IMR-90 (cell line): ENCODE measurements at regions not wholly inside any gene's neighbourhood (a gene's known extent, or its start where the extent isn't known, plus 50 kb on each side); places are given as distances from the start of the nearest gene placed in this dataset.

Source experiments
- ATAC-seq: fragments of 200-7000 bp; cut with Tn5 transposase; 2 replicates; pipeline ENCODE4 v1.9.1; 2020; ENCODE audit warnings: low read depth, mild to moderate bottlenecking, moderate library complexity
- BruUV-seq: library from RNA; stranded (reverse); fragments of 400-500 nt; replicated peaks from 2 replicates; lab custom pipeline; 2021; lab: Mats Ljungman, UMichigan
- CTCF ChIA-PET: fragments of 300-600 bp; formaldehyde crosslinking; extraction: SDS; loops from one replicate; lab custom pipeline; 2021; ENCODE audit warnings: antibody characterized with exemption; lab: Yijun Ruan, JAX
- POLR2A ChIA-PET: fragments of 300-600 bp; sonication (Branson Sonifier 250); formaldehyde crosslinking; loops from one replicate; lab custom pipeline; 2022; ENCODE audit warnings: antibody characterized with exemption; ENCODE audit not compliant: unreplicated experiment; lab: Charles Lee
- DNase-seq: peaks from one replicate; pipeline ENCODE4 v3.0.0; 2013
- H2AFZ ChIP-seq: replicated peaks from 2 replicates; pipeline ENCODE3; 2013; ENCODE audit warnings: low read length, mild to moderate bottlenecking; ENCODE audit not compliant: poor library complexity
- H2AK5ac ChIP-seq: 2 replicates; pipeline ENCODE4 v1.6.1; 2013; ENCODE audit warnings: low read depth, low read length, inconsistent platforms
- H2AK9ac ChIP-seq: replicated peaks from 2 replicates; pipeline ENCODE3; 2013; ENCODE audit warnings: mild to moderate bottlenecking, low read depth, low read length, moderate library complexity; ENCODE audit not compliant: poor library complexity
- H2BK120ac ChIP-seq: 2 replicates; pipeline ENCODE4 v1.6.1; 2013; ENCODE audit warnings: low read depth, low read length, inconsistent platforms
- H2BK15ac ChIP-seq: 3 replicates; pipeline ENCODE4 v1.6.1; 2013; ENCODE audit warnings: low read depth, low read length, inconsistent platforms
- H2BK20ac ChIP-seq: 2 replicates; pipeline ENCODE4 v1.6.1; 2013; ENCODE audit warnings: low read depth, mild to moderate bottlenecking, inconsistent platforms, low read length, moderate library complexity
- H2BK5ac ChIP-seq: 2 replicates; pipeline ENCODE4 v1.6.1; 2013; ENCODE audit warnings: mild to moderate bottlenecking, low read depth, low read length, inconsistent platforms; ENCODE audit not compliant: poor library complexity, severe bottlenecking
- H3K14ac ChIP-seq: replicated peaks from 2 replicates; pipeline ENCODE4 v1.6.1; 2013; ENCODE audit warnings: low read depth, low read length, inconsistent platforms
- H3K18ac ChIP-seq: 2 replicates; pipeline ENCODE4 v1.6.1; 2013; ENCODE audit warnings: low read depth, low read length, control low read depth
- H3K23ac ChIP-seq: 2 replicates; pipeline ENCODE4 v1.6.1; 2013; ENCODE audit warnings: low read depth, low read length, inconsistent platforms
- H3K27ac ChIP-seq: 2 replicates; pipeline ENCODE4 v1.5.1; 2013; ENCODE audit warnings: mild to moderate bottlenecking, control low read depth, low read length; ENCODE audit not compliant: insufficient read depth
- H3K27me3 ChIP-seq: 2 replicates; pipeline ENCODE4 v1.6.1; 2013; ENCODE audit warnings: low read length; ENCODE audit not compliant: control insufficient read depth, insufficient read depth
- H3K36me3 ChIP-seq: 2 replicates; pipeline ENCODE4 v1.6.1; 2013; ENCODE audit warnings: low read length, mixed read lengths; ENCODE audit not compliant: control insufficient read depth, insufficient read depth
- H3K4ac ChIP-seq: 2 replicates; pipeline ENCODE4 v1.6.1; 2013; ENCODE audit warnings: low read depth, low read length, inconsistent platforms
- H3K4me1 ChIP-seq: 2 replicates; pipeline ENCODE4 v1.6.1; 2013; ENCODE audit warnings: low read length, mixed read lengths; ENCODE audit not compliant: control insufficient read depth, insufficient read depth
- H3K4me2 ChIP-seq: 2 replicates; pipeline ENCODE4 v1.6.1; 2013; ENCODE audit warnings: low read depth, mild to moderate bottlenecking, control low read depth, low read length, moderate library complexity
- H3K4me3 ChIP-seq: 2 replicates; pipeline ENCODE4 v1.5.1; 2013; ENCODE audit warnings: low read depth, mild to moderate bottlenecking, control low read depth, low read length, moderate library complexity; ENCODE audit not compliant: insufficient read depth
- H3K56ac ChIP-seq: 2 replicates; pipeline ENCODE4 v1.6.1; 2013; ENCODE audit warnings: low read length, inconsistent platforms; ENCODE audit not compliant: insufficient read depth; ENCODE audit errors: extremely low read depth
- H3K79me1 ChIP-seq, 2 experiments: 2 replicates each; pipeline ENCODE4 v1.6.1; 2013; ENCODE audit warnings: low read length in 2 of 2, inconsistent platforms in 1 of 2, low read depth in 1 of 2
- H3K9ac ChIP-seq: 2 replicates; pipeline ENCODE4 v1.6.1; 2013; ENCODE audit warnings: low read depth, low read length, control low read depth
- H3K9me1 ChIP-seq: 2 replicates; pipeline ENCODE4 v1.6.1; 2013; ENCODE audit warnings: low read length, inconsistent platforms; ENCODE audit not compliant: insufficient read depth
- H3K9me3 ChIP-seq: 2 replicates; pipeline ENCODE4 v1.6.1; 2013; ENCODE audit warnings: low read length; ENCODE audit not compliant: control insufficient read depth, insufficient read depth
- H4K20me1 ChIP-seq: 2 replicates; pipeline ENCODE4 v1.6.1; 2013; ENCODE audit warnings: low read length, inconsistent platforms; ENCODE audit not compliant: insufficient read depth
- H4K5ac ChIP-seq: 2 replicates; pipeline ENCODE4 v1.6.1; 2013; ENCODE audit warnings: mild to moderate bottlenecking, low read depth, low read length, control low read depth
- H4K8ac ChIP-seq, 2 experiments: 2 replicates each; pipeline ENCODE4 v1.6.1; 2013; ENCODE audit warnings: low read depth in 2 of 2, low read length in 2 of 2, control low read depth in 1 of 2, inconsistent platforms in 1 of 2
- H4K91ac ChIP-seq: 2 replicates; pipeline ENCODE4 v1.6.1; 2013; ENCODE audit warnings: low read depth, low read length, inconsistent platforms; ENCODE audit not compliant: insufficient read depth
- BHLHE40 ChIP-seq: fragments of 150-350 bp; IDR thresholded peaks from 2 replicates; pipeline ENCODE4 v1.6.1; 2016; ENCODE audit warnings: mild to moderate bottlenecking, low read depth, low read length
- CHD1 ChIP-seq: IDR thresholded peaks from 2 replicates; pipeline ENCODE4 v1.6.1; 2012; ENCODE audit warnings: low read depth, low read length, improper control_type of control experiment
- CTCF ChIP-seq: conservative IDR thresholded peaks from 2 replicates; pipeline ENCODE4 v1.5.1; 2012; ENCODE audit warnings: mild to moderate bottlenecking, low read depth, low read length, improper control_type of control experiment
- FOS ChIP-seq: fragments of 150-350 bp; IDR thresholded peaks from 2 replicates; pipeline ENCODE4 v1.6.1; 2016; ENCODE audit warnings: low read depth, low read length
- MAFK ChIP-seq: IDR thresholded peaks from 2 replicates; pipeline ENCODE4 v1.6.1; 2012; ENCODE audit warnings: low read depth, low read length, improper control_type of control experiment
- MAZ ChIP-seq: IDR thresholded peaks from 2 replicates; pipeline ENCODE4 v1.6.1; 2012; ENCODE audit warnings: low read depth, mild to moderate bottlenecking, low read length, improper control_type of control experiment, moderate library complexity, borderline replicate concordance
- MXI1 ChIP-seq: IDR thresholded peaks from 2 replicates; pipeline ENCODE4 v1.6.1; 2012; ENCODE audit warnings: low read depth, mild to moderate bottlenecking, low read length, moderate library complexity, borderline replicate concordance
- NFE2L2 ChIP-seq: fragments of 150-350 bp; IDR thresholded peaks from 2 replicates; pipeline ENCODE4 v1.6.1; 2016; ENCODE audit warnings: low read depth, mild to moderate bottlenecking, low read length
- POLR2A ChIP-seq: IDR thresholded peaks from 2 replicates; pipeline ENCODE4 v1.6.1; 2012; ENCODE audit warnings: mild to moderate bottlenecking, low read depth, low read length
- RAD21 ChIP-seq: IDR thresholded peaks from 2 replicates; pipeline ENCODE4 v1.6.1; 2012; ENCODE audit warnings: low read length, improper control_type of control experiment
- RCOR1 ChIP-seq: IDR thresholded peaks from 2 replicates; pipeline ENCODE4 v1.6.1; 2012; ENCODE audit warnings: mild to moderate bottlenecking, low read length, improper control_type of control experiment; ENCODE audit not compliant: insufficient replicate concordance
- RFX5 ChIP-seq: IDR thresholded peaks from 2 replicates; pipeline ENCODE4 v1.8.0; 2012; ENCODE audit warnings: low read depth, mild to moderate bottlenecking, low read length, moderate library complexity
- SMC3 ChIP-seq: fragments of 150-350 bp; IDR thresholded peaks from 2 replicates; pipeline ENCODE4 v1.6.1; 2016; ENCODE audit warnings: low read depth, mild to moderate bottlenecking, antibody characterized with exemption, low read length, moderate library complexity
- WGBS, 2 experiments: methylation state at CpG; one replicate each; pipeline versions ENCODE4 v1.1.5 to v1.1.7; 2013; ENCODE audit warnings: missing lambda C conversion rate in 2 of 2; ENCODE audit not compliant: insufficient read length in 1 of 2; ENCODE audit errors: extremely low coverage in 2 of 2; 5-methylcytosine and 5-hydroxymethylcytosine counted together
- dilution Hi-C: fragments of 300-500 bp; cut with HindIII; formaldehyde crosslinking; loops from one replicate; pipeline ENCODE4 v1.14.3; 2018; ENCODE audit warnings: low sequenced_read_pairs; ENCODE audit not compliant: unreplicated experiment
- in situ Hi-C: fragments of 300-500 bp; cut with MboI; formaldehyde crosslinking; loops from 3 replicates; pipeline ENCODE4 v1.14.3; 2019; ENCODE audit warnings: low sequenced_read_pairs, inconsistent platforms, mixed read lengths
- intact Hi-C: fragments of 100-400 bp; cut with micrococcal nuclease; formaldehyde crosslinking; loops from 2 replicates; pipeline ENCODE4 v1.10.0; 2022
- TF ChIP-seq, protein P1 (sequence below): fragments of 150-350 bp; IDR thresholded peaks from 2 replicates; pipeline ENCODE4 v1.6.1; 2017; ENCODE audit warnings: mild to moderate bottlenecking, antibody characterized with exemption, low read length, low read depth
- TF ChIP-seq, protein P2 (sequence below): fragments of 150-350 bp; IDR thresholded peaks from 2 replicates; pipeline ENCODE4 v1.6.1; 2016; ENCODE audit warnings: low read depth, mild to moderate bottlenecking, low read length, moderate library complexity, borderline replicate concordance

GRCh38 chr3:89847955-89848354 lies 740.5 kb downstream of the EPHA3 start:
- Histone ChIP-seq H3K23ac (no peak overlapping the region), H2BK120ac (no peak overlapping the region), H2AK9ac (no peak overlapping the region), H4K8ac (no peak overlapping the region), H4K5ac (no peak overlapping the region), H3K27me3 (no peaks in the 10 kb centered on the region), H4K20me1 (no peaks in the 10 kb centered on the region), H2AK5ac (no peak overlapping the region), H3K4me2 (no peak overlapping the region), H2BK15ac (no peak overlapping the region), H3K14ac (no peak overlapping the region), H3K36me3 (no peaks in the 10 kb centered on the region), H3K4me1 (no peaks in the 10 kb centered on the region), H3K9ac (no peak overlapping the region), H3K79me1 (no peaks in the 10 kb centered on the region), H3K18ac (no peak overlapping the region), H3K56ac (no peak overlapping the region), H2BK20ac (no peak overlapping the region), H2AFZ (no peak overlapping the region), H3K4me3 (no peak overlapping the region), H3K27ac (no peak overlapping the region), H3K9me1 (no peaks in the 10 kb centered on the region), H3K4ac (no peak overlapping the region), H2BK5ac (no peak overlapping the region), H3K9me3 (no peaks in the 10 kb centered on the region), H4K91ac (no peak overlapping the region)
- TF ChIP-seq MAZ (no peak), RAD21 (no peak), POLR2A (no peak), RCOR1 (no peak), CTCF (no peak), CHD1 (no peak), MXI1 (no peak), BHLHE40 (no peak), NFE2L2 (no peak), FOS (no peak), RFX5 (no peak), SMC3 (no peak), MAFK (no peak)
- TF ChIP-seq, protein P1, sequence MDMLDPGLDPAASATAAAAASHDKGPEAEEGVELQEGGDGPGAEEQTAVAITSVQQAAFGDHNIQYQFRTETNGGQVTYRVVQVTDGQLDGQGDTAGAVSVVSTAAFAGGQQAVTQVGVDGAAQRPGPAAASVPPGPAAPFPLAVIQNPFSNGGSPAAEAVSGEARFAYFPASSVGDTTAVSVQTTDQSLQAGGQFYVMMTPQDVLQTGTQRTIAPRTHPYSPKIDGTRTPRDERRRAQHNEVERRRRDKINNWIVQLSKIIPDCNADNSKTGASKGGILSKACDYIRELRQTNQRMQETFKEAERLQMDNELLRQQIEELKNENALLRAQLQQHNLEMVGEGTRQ, result no peak
- TF ChIP-seq, protein P2, sequence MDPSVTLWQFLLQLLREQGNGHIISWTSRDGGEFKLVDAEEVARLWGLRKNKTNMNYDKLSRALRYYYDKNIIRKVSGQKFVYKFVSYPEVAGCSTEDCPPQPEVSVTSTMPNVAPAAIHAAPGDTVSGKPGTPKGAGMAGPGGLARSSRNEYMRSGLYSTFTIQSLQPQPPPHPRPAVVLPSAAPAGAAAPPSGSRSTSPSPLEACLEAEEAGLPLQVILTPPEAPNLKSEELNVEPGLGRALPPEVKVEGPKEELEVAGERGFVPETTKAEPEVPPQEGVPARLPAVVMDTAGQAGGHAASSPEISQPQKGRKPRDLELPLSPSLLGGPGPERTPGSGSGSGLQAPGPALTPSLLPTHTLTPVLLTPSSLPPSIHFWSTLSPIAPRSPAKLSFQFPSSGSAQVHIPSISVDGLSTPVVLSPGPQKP, result no peak
- ATAC-seq (no peak), DNase-seq (no peak)
- dilution Hi-C loops (no loop called here), intact Hi-C loops (loop anchor here (10.0 kb wide), 1 partner anchor 533 kb away; no protein-coding TSS in a partner anchor), in situ Hi-C loops (loop anchor here (25.0 kb wide), 1 partner anchor 89 kb away; no protein-coding TSS in a partner anchor)
- POLR2A ChIA-PET, result no interaction called here
- BruUV-seq, result no TSS peak
- WGBS, 2 experiments, result no CpG with 5 or more reads among the region's 1 CpG
- CTCF ChIA-PET, result no interaction called here
